HTR-8/SVneo (cell line): ENCODE measurements at regions not wholly inside any gene's neighbourhood (a gene's known extent, or its start where the extent isn't known, plus 50 kb on each side); places are given as distances from the start of the nearest gene placed in this dataset.

ENCODE experiments used
- DNase-seq: peaks from one replicate; pipeline ENCODE4 v3.0.0; 2011; ENCODE audit warnings: low spot score, mixed read lengths; ENCODE audit not compliant: insufficient read length
- FAIRE-seq: peaks from 2 replicates; lab custom pipeline; 2011; peaks lifted over from hg19 to GRCh38; lab: Jason Lieb, UNC

DNA sequence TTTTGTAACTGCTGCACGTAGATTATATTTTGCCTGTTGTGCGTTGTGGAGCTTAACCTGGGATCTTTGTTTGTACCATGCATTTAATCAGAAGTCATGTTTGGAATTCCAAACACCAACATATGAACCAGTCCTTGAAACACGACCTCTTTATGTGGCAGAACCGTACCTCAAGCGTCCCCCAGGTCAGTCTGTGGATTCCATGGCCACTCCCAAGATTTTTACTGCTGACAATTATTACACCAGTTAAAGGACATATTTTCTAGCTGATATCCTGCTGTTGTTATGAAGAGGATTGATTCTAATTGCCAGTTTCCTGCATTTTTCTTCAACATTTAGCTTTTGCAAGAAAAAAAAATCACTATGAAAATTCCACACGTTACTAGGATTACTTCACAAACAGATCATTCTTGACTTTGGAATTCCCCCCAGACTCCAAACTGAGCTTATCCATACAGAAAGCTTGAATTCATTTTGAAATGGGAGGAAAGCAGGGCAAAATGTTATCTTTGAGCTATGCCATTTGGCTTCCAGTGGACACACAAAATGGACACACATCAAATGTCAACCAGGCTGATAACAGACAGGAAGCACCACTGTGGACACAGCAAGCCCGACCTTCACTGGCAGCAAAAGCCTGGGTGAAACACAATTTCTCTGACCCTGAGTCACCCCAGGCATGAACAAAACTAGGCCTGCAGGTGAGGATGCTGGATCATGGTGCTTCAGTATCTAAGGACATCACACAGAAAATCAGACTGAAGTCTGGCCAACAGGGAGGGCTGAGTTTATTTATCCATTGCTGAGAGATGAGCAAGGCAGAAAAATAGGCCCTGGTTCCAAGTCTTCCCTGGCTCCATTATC lies 542.9 kb upstream of the JAG1 start:
- no peak for FAIRE-seq
- DNase-seq, result peak; percentile 13

DNA sequence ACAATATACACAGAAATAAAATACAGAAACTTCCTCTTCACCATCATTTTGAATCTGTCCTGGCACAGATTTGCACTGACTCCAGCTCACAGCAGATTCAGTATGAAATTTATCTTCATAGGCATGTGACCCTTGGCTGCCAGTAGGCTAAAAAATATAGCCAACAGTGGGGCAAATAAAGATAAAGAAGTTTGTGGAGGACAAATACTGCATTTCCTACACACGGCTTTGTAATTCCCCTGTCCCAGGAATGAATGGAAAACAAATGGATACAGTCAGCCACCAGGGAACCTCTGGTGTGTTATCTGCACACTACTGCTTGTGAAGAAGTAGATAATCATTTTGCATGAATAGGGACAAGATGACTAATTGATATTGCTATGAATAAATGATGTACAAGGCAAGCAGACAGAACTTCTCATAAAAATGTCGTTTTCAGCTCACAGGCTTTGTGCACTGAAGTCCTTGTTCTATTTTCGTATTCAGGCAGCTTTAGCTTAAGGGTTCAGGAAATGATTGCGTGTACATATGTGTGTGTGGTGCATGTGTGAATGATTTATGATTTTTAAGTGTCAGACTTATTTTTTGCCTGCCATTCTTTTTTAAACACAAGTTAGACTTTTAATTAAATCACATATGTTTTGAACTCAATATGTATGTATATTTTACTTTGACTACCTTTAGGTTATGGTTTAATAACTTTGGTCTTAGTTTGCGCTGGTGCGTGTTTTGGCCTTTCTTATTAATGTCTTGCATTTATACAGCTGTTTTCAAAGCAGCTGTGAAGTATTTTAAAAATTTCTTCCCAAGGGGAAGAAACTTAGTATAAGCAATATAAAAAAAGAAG lies 543.8 kb upstream of the JAG1 start:
- DNase-seq (no peak), FAIRE-seq (no peak)

DNA sequence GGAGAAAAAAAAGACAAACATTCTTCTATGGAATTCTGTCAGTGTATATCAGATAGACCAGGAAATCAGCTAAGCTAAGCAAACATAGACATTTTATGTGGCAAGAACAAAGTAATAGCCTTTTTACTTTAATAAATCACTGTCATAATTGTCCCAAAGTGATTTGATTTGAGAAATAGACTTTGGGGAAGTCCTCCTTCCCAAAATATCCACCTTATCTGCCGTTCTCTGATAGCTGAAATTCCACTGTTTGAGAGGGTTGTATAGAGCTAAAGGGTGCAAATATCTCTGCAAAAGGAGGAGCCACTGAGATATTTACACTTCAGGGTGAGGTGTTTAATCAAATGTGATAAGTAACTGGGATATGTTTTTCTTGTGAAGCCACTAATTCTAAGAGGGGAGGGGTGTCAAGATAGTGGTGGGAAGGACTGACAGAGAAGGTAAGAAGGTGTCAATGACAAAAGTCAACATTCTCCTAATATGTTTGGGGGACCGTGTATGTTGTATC lies 544.4 kb upstream of the JAG1 start:
- DNase-seq, result no peak
- no peak for FAIRE-seq

DNA sequence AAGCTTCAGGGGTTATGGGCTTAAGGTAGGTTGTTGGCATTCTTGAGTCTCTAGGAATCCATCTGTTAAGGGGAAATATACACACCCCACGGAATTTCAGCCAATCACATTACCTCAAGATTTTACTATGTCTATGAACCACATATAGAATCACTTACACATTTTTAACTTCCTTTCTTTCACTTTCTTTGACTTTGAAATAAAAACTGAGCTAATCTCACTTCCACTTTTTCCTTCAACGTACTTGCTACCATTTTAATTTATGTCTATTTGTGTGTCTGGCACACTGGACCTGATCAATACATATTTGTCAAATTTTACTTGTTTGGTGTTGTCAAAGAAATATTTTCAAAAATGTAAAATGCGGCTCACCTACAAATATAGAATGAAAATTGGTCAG lies 545.4 kb upstream of the JAG1 start:
- DNase-seq (no peak), FAIRE-seq (no peak)

DNA sequence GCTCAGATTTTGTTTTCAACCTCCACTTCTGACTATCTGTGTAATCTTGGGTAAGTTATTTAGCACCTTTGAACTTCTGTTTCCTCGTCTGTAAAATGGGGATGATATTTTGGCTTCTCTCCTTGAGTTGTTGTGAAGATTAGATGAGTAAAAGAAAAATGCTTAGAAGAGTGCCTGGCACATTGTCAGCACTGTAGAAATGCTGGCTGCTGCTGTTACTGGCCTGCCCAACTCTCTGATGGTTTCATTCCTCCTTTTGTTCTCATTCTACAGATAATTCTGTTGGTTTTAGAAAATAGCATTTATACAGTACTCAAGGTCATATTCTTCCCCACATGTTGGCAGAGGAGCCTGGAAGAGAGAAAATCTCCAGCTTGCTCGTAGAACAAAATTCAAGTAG lies 547.2 kb upstream of the JAG1 start:
- FAIRE-seq (no peak), DNase-seq (no peak)

DNA sequence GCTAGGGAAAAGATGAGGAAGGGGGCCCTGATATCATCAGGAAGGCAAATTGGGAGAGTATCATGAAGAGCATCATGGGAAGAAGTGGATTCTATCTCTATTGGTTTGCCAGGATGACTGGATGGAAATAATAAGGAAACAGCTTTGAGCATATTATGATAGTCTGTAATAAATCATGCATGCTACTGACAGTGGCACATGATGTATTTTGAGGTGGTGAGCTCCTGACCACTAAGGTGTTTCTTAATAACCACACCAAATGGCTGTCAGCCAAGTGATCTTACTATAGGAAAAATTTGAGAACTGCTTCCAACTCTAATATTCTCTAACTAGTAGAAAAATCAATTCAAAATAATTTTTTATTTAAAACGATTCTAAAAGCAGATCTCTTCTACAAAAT lies 548.4 kb upstream of the JAG1 start:
- DNase-seq (no peak), FAIRE-seq (no peak)

DNA sequence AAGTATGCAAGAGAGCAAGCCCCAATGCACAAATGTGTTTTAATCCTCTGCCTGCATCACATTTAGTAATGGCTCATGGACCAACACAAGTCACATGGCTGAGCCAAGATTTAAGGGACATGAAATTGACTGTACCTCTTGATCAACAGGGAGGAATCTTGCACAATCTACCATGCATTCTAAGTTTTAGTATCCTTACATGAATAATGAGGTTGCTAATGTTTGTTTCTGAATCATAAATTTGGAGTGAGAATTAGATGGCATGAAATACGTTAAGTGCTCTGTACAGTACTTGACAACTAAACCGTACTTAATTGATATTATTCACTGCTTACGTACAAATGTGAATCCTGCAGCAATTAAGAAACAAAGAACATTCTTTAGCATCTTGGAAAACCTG lies 553.8 kb upstream of the JAG1 start:
- FAIRE-seq, result no peak

DNA sequence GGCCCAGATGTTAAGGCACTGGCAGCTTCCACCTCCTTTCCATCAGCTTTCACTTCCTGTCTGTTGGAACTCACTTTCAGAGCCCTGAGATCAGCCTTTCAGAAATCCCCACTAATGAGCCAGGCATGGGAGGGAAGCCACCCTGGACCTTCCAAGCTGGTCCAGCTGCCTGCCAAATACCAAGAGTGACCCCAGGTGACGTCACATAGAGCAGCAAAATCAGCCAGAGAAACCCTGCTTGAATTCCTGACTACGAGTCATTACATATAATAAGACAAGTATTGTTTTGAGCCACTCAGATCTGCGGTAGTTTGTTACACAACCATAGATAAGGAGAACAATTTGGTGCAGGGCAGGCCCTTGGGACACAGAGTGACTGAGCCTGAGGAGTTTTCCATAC lies 556.0 kb upstream of the JAG1 start:
- FAIRE-seq (no peak), DNase-seq (peak; percentile 59)

More for the DNA sequence above, 553.8 kb upstream of the JAG1 start:
- no peak for DNase-seq

DNA sequence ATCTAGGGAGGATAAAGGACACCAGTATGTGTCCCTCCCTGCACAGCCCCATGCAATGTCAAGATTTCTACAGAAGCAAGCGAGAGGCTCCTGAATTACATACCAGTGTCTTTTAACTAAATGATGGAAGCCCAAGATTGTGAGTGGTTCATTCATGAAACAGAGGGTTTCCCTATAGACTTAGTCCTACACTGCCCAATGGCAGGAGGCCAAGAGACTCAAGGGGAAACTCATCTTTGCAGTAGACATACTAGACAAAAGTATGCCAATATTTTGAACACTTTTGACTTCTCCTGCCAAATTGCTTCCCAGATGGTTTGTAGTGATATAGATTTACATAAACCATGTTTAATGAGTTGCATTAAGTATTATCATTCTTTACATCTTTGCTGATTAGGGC lies 557.2 kb upstream of the JAG1 start:
- DNase-seq (no peak), FAIRE-seq (no peak)

DNA sequence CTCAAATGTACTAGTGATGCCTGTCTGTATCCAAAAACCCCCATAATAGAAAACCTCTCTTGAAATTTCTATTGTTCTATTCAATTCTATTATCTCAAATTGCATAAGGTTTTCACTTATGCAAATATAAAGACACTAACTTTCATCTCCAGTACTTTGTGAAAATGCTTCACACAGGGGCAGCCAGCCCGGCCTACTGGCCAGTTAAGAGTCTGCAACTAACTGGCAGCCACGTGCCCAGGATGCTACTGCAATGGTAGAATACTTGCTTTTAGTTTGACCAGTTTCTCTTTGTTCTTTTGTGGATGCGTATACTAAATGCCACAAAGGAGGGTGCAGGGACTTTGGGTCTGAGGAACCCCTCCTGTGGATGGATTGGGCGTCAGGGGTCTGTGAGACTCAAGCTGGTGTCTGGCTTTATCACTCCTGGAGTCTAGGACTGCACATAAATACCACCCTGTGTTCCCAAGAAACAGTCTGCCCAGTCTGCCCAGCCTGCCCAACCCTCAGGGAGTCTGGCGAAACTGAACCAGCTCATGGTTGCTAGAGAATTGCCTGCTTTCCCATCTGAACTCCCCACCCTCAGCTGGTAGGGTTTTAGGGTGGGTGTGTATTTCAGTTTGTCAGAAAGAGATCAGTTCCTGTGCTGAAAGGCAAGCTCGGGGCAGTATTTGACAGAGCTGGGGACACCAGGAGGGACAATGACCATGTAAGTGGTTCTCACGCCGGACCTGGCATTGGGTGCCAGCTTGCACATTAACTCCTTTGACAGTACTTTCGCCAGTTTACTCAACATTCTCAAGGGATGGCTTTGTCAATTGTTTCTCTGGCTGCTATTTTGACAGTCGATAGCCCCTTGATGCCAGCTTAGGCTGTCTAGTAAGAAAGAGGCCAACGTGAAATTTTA lies 558.2 kb upstream of the JAG1 start:
- no peak for FAIRE-seq
- no peak for DNase-seq

DNA sequence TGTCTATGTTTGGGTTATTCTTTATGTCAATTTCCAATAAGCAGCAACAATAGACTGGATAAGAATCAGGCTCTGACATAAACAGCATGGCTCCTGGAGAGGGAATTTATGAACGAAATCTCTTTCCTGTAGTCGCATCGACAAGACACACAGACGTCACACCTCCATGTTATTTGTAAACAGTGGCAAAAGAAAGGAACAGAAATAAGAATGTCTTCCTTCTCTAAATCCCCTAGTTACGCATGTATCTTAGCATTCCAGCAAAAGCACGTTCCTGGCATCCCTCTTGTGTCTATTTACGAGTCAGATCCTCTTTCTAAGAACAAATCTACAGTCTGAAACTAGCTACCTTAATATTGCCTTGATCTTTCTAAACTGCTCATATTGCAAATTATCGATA lies 559.1 kb upstream of the JAG1 start:
- FAIRE-seq, result no peak
- DNase-seq, result no peak

DNA sequence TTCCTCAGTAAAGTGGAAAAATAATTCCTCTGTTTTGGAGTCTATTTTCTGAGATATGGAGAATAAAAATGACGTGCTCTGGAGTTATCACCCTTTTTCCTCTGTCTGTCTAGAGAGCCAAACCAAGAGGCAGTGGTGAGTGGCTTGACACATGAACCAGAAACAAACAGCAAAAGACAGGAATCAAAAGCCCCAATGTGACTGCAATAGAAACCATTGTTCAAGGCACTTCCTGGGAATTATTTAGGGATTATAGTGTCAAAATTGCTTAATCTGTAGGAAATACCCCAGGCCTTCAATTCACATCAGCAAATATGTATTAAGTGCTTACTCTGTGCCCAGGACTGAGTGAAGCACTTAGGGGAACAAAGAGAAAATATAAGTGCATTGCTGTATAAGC lies 560.4 kb upstream of the JAG1 start:
- DNase-seq (no peak), FAIRE-seq (no peak)

DNA sequence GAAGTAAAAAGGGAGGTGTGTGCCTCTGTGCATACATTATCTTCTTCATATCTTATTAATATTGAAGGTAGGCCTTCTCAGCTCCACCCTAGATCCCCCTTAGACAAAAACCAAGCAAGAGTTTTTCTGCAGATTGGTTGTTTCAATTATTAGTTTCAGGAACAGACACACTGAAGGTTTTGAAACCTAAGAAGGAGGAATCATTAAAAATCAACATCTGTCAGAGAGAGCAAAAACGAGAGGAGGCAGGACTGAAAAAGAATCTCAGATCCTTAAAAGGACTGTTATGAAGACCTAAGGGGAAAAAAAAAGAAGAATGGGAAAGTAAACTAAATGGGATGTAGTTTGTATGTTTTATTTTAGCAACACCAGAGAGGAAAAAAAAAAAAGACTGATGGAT lies 560.8 kb upstream of the JAG1 start:
- no peak for DNase-seq
- no peak for FAIRE-seq

DNA sequence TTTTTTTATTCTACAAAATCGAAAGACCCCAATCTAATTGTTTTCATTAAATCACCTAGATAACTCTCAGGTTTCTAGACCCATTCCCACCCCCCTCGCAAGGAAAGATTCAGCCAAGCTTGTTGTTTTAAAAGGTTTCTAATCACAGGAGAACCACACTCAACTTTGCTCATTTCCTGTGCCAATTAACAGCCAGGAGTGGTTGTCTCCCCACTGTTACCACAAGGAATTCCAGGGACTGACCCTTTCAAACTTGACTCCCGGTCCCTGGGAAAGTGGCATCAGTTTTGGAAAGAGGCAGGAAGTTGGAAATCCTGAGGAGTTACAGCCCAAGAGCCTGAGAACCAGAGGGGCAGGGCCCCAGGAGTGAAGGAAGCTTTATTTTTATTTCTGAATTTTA lies 561.3 kb upstream of the JAG1 start:
- FAIRE-seq (no peak), DNase-seq (peak; percentile 35)

DNA sequence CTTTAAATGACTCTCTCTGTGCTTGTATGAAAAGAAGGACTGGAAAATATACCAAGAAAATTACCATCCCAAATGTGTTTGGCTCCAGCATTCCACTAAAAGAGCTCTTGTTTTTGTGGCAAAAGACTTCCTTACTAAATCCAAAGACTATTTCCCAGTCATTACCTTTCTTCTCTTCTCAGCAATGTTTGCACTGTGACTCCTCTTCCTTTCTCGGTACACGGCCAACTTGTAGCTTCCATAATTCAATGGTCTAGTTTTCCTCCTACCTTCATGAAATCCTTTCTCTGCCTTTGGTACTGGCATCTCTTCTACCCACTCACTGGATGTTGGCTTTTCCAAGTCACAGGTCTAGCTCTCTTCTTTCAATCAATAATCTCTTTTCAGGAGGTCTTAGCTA lies 568.5 kb upstream of the JAG1 start:
- DNase-seq (no peak), FAIRE-seq (no peak)

DNA sequence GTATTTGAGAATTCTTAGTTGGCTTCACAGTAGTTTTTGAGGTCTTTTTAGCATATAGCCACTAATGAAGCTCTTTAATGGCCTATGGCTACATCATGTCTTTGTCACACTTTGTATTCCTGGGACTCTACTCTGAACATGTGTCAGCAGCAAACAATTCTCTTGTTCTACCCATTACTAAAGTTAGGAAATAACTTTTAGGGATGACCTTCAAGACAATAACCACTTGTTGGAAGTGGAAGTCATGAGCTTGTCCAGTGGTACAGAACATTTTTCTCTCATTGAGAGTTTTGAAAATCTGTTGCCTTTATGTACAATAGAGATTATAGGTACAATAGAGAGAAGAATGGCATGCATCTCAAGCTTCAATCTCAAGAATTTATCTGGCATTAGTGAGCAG lies 571.6 kb upstream of the JAG1 start:
- no peak for DNase-seq
- no peak for FAIRE-seq

DNA sequence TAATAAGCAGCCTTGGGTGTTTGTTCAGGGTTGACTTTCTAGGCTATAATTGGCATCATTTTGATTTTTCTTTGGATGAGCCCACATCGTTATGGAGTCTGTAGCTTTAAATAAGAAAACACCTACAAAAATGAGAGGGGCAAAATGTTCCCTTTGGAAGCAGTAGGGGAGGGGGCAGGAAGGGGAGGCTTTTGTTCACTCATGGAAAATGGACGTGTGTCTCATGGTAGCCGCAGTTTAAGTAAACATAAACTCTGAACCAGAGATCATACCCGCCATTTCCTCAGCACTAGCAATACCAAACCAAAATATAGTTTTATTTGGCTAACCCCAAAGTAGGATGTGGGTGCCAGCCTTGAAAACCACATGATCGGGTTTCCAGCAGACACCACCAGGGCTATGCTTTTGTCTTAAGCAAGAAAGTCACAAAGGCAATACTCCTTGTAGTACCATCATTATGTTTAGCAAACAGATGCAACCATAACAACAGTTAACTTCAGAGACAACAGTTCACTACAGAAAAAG lies 572.5 kb upstream of the JAG1 start:
- DNase-seq (no peak), FAIRE-seq (no peak)

DNA sequence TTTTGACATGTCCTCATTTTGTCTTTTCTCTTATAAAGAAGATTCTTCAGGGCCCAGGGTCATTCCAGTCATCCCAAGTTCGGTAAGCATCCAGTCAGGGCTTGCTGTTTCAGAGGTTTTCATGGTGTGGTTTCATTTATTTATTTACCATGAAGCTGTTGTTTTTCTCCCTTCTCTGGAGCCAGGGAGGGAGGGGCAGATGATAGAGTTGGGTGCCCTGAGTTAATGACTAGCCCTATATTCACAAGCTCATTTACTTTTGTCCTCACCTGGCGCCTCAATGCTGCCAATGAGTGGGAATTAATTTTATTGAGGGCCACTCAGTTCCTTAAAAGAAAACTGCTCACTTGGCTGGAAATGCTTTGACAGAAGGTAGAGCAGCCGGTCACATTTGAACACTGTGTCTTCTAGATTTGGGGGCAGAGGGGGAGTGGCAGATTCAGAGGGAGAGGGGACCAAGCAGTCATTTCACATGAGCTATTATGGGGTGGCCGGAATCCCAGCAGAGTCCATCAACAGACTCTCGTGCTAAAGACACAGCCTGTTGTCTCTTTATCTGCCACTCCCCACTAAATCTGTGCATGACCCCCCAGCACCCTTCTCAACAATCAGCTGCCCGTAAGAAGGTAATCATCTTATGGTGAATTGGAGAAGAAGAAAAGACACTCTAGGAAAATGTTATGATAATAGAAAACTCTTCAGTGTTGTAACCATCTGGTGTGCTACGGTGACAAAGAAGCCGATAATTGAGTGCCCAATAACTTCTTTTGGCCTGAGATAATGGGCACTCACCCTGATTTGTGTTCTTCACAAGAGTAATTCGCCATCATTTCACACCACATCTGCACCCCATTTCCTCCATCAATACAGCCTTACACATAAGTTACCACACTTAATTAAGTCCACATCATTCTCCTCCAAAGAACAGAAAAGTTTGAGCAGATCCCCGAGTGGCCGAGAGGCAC lies 573.5 kb upstream of the JAG1 start:
- FAIRE-seq, result no peak
- DNase-seq, result no peak

DNA sequence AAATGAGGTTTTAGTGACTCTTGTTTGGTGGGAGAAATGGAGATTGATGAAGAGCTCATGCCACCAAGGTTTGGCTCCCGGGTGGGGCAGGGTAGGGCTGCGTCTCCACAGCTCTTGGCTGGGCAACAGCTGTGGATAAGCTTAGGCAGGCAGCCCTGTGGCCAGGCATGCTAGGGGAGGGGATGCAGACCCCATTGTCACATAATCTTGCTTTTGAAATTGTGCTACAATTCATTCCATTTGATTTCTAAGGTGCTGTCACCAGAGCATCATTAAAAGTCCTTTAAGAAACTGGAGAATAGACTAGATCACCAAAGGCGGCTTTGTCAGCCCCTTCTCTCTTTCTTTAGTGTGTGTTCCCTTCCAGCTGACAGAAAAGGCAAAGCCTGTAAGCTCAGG lies 574.2 kb upstream of the JAG1 start:
- DNase-seq (no peak), FAIRE-seq (no peak)
